NCI-H146 treated with DMSO at 0.1 percent for 48 hours (cell line): ENCODE measurements at regions not wholly inside any gene's neighbourhood (a gene's known extent, or its start where the extent isn't known, plus 50 kb on each side); places are given as distances from the start of the nearest gene placed in this dataset.

ENCODE experiments used
- DNase-seq: peaks from one replicate; lab custom pipeline; 2025; ENCODE audit not compliant: unreplicated experiment; lab: John Stamatoyannopoulos, UW

- DNase-seq: no peak
Measured at GRCh38 chr5:4901305-4901811, 238.8 kb upstream of the ADAMTS16 start.

- no peak for DNase-seq
Measured at GRCh38 chr5:4901924-4902323, 238.2 kb upstream of the ADAMTS16 start.

GRCh38 chr5:4905674-4906520, 234.2 kb upstream of the ADAMTS16 start:
- DNase-seq: no peak

GRCh38 chr5:4906786-4907185, 233.3 kb upstream of the ADAMTS16 start:
- no peak for DNase-seq

- no peak for DNase-seq
Measured at GRCh38 chr5:4907571-4907970, 232.6 kb upstream of the ADAMTS16 start.

GRCh38 chr5:4909086-4909485, 231.0 kb upstream of the ADAMTS16 start:
- DNase-seq: no peak

- DNase-seq: no peak
Measured at GRCh38 chr5:4911646-4912403, 228.3 kb upstream of the ADAMTS16 start.

GRCh38 chr5:4921929-4922328, 218.2 kb upstream of the ADAMTS16 start:
- no peak for DNase-seq

GRCh38 chr5:4924577-4924976, 215.6 kb upstream of the ADAMTS16 start:
- no peak for DNase-seq

- DNase-seq: no peak
Measured at GRCh38 chr5:4927097-4927496, 213.0 kb upstream of the ADAMTS16 start.

- no peak for DNase-seq
Measured at GRCh38 chr5:4928409-4928808, 211.7 kb upstream of the ADAMTS16 start.

- no peak for DNase-seq
Measured at GRCh38 chr5:4929092-4929655, 211.0 kb upstream of the ADAMTS16 start.

GRCh38 chr5:4939042-4939781, 200.9 kb upstream of the ADAMTS16 start:
- DNase-seq: no peak

- DNase-seq: no peak
Measured at GRCh38 chr5:4941161-4941560, 199.0 kb upstream of the ADAMTS16 start.

- DNase-seq: no peak
Measured at GRCh38 chr5:4941957-4942830, 197.9 kb upstream of the ADAMTS16 start.

GRCh38 chr5:4942831-4943178, 197.3 kb upstream of the ADAMTS16 start:
- DNase-seq: no peak

GRCh38 chr5:4945296-4945695, 194.8 kb upstream of the ADAMTS16 start:
- DNase-seq: no peak

- no peak for DNase-seq
Measured at GRCh38 chr5:4947106-4947505, 193.0 kb upstream of the ADAMTS16 start.

GRCh38 chr5:4947893-4948536, 192.1 kb upstream of the ADAMTS16 start:
- no peak for DNase-seq

GRCh38 chr5:4949108-4949507, 191.0 kb upstream of the ADAMTS16 start:
- no peak for DNase-seq
